Ectodermal cell (in vitro differentiated cells): ENCODE measurements at regions not wholly inside any gene's neighbourhood (a gene's known extent, or its start where the extent isn't known, plus 50 kb on each side); places are given as distances from the start of the nearest gene placed in this dataset.

Source experiments
- H3K27ac ChIP-seq: 2 replicates; pipeline ENCODE4 v1.7.0; 2013; ENCODE audit warnings: mild to moderate bottlenecking, low read depth, low read length; ENCODE audit not compliant: insufficient read depth, poor library complexity, severe bottlenecking
- H3K27me3 ChIP-seq: 2 replicates; pipeline ENCODE4 v1.7.0; 2013; ENCODE audit warnings: mild to moderate bottlenecking, low read length; ENCODE audit not compliant: insufficient read depth, control insufficient read depth, poor library complexity, severe bottlenecking
- H3K36me3 ChIP-seq: one replicate; pipeline ENCODE4 v1.7.0; 2013; ENCODE audit warnings: low read length; ENCODE audit not compliant: control insufficient read depth, insufficient read depth
- H3K4me1 ChIP-seq: one replicate; pipeline ENCODE4 v1.7.0; 2013; ENCODE audit warnings: low read length; ENCODE audit not compliant: control insufficient read depth, insufficient read depth
- H3K4me3 ChIP-seq: 2 replicates; pipeline ENCODE4 v1.7.0; 2013; ENCODE audit warnings: low read depth, low read length, control low read depth; ENCODE audit not compliant: insufficient read depth
- H3K9me3 ChIP-seq: 2 replicates; pipeline ENCODE4 v1.7.0; 2013; ENCODE audit warnings: mild to moderate bottlenecking, low read length, moderate library complexity; ENCODE audit not compliant: control insufficient read depth
- WGBS, 2 experiments: methylation state at CpG; one replicate each; pipeline ENCODE4 v1.1.7; 2013; ENCODE audit warnings: missing lambda C conversion rate in 2 of 2; 5-methylcytosine and 5-hydroxymethylcytosine counted together

DNA sequence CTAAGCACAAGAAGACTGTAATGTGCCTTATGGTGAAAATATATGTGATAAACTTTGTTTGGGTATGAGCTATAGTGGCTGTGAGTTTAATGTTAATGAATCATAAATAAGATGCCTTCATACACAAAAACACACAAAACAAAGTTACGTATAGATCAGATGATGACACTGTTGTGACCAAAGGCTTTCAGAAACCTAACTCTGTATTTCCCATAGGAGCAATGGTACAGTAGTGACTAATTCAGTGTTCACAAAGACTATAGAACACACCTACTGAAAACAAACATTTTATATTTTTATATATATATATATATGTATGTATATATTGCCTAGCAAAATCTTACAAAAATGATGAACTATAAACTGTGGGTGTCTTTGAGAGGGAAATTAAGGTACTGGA, 393.8 kb upstream of the DCN start:
- Histone ChIP-seq H3K9me3 (no peaks in the 10 kb centered on the region), H3K4me1 (peaks cover 4% of the 10 kb centered on the region), H3K27ac (no peak overlapping the region), H3K4me3 (no peak overlapping the region), H3K36me3 (no peaks in the 10 kb centered on the region), H3K27me3 (no peaks in the 10 kb centered on the region)
- 83% methylated on average over 1 of the region's 1 CpG; no CpG with 5 or more reads in 1 of the 2 experiments for WGBS, 2 experiments

GRCh38 chr12:91575630-91576029, 393.0 kb upstream of the DCN start:
- H3K27ac ChIP-seq: no peak overlapping the region
- 86% methylated on average over 1 of the region's 2 CpGs; no CpG with 5 or more reads in 1 of the 2 experiments for WGBS, 2 experiments

DNA sequence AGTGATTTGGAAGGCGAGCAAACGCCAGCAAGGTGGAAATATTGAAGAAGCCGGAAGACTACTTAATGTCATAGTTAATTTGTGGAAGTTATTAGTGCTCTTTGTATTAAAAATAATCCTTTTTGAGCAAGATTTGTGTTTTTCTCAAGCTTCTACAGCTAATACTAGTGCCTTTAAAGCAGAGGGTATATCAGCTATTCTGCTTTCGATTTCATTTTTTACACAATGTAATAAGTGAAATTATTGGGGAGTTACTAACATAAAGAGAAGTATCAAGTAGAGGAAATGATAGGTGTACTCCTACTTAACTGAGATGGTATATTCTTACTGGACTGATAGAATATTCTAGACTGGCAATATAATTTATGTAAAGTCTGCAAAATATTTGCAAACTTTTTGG, 392.4 kb upstream of the DCN start:
- Histone ChIP-seq H3K27ac (no peak overlapping the region), H3K4me3 (no peak overlapping the region), H3K4me1 (peaks cover 4% of the 10 kb centered on the region), H3K27me3 (no peaks in the 10 kb centered on the region), H3K36me3 (no peaks in the 10 kb centered on the region), H3K9me3 (no peaks in the 10 kb centered on the region)
- 92 to 98% methylated on average over 3 to 4 of the region's 4 CpGs for WGBS, 2 experiments

More at GRCh38 chr12:91575630-91576029, 393.0 kb upstream of the DCN start:
- Histone ChIP-seq H3K4me3 (no peak overlapping the region), H3K9me3 (no peaks in the 10 kb centered on the region), H3K4me1 (peaks cover 4% of the 10 kb centered on the region), H3K27me3 (no peaks in the 10 kb centered on the region), H3K36me3 (no peaks in the 10 kb centered on the region)

- Histone ChIP-seq H3K36me3 (no peaks in the 10 kb centered on the region), H3K4me3 (no peak overlapping the region), H3K9me3 (no peaks in the 10 kb centered on the region), H3K4me1 (peaks cover 4% of the 10 kb centered on the region), H3K27ac (no peak overlapping the region), H3K27me3 (no peaks in the 10 kb centered on the region)
- 81 to 93% methylated on average over 1 of the region's 1 CpG for WGBS, 2 experiments
Observed at GRCh38 chr12:91574391-91574790, 391.8 kb upstream of the DCN start.

GRCh38 chr12:91572869-91573268, 390.3 kb upstream of the DCN start:
- Histone ChIP-seq H3K27ac (no peak overlapping the region), H3K4me1 (peaks cover 4% of the 10 kb centered on the region), H3K4me3 (no peak overlapping the region), H3K36me3 (no peaks in the 10 kb centered on the region), H3K9me3 (no peaks in the 10 kb centered on the region), H3K27me3 (no peaks in the 10 kb centered on the region)
- 97 to 100% methylated on average over 3 of the region's 3 CpGs for WGBS, 2 experiments

- Histone ChIP-seq H3K4me1 (no peaks in the 10 kb centered on the region), H3K36me3 (no peaks in the 10 kb centered on the region)
Observed at GRCh38 chr12:91567100-91567485, 384.5 kb upstream of the DCN start.

DNA sequence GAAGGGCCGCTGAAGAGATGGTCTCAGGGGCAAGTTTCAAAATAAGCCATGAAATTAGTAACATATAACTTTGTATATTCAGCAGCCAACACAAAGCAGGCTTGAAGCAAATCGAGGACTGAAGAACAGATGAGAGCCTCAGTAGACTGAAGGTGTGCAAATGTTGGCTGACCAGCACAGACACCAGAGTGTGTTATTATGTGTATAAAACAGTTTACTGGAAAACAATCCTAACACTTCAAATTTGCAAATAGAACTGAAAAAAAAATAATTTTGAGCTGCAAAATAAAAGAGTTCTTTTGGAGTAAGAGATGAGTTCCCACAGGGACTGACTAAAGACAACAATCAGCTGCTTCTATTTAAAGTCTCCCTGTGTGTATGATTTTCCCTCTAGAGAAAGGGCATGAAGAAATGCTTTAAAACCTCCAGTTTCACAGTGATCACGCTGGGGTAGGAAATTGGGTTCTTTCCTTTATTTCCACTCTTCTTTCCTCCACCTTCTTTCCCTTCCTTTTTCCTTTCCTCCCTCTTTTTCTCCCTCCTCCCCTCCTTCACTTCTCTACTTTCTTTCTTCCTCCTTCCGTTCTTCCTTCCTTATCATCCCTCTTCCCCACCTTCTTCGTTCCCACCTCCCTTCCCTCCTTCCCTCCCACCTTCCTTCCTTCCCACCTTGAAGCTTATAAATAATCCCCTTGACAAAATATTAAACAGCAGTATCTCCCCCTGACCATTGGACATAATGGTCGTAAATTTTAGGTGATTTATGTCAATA, 383.9 kb upstream of the DCN start:
- H3K27me3 ChIP-seq: no peaks in the 10 kb centered on the region
- H3K4me3 ChIP-seq: no peak overlapping the region
- H3K9me3 ChIP-seq: no peaks in the 10 kb centered on the region
- no peaks in the 10 kb centered on the region for H3K4me1 ChIP-seq
- WGBS, 2 experiments: 90 to 93% methylated on average over 5 to 6 of the region's 6 CpGs
- H3K36me3 ChIP-seq: no peaks in the 10 kb centered on the region
- H3K27ac ChIP-seq: no peak overlapping the region

More at GRCh38 chr12:91567100-91567485, 384.5 kb upstream of the DCN start:
- H3K9me3 ChIP-seq: no peaks in the 10 kb centered on the region
- 76 to 92% methylated on average over 2 of the region's 2 CpGs for WGBS, 2 experiments
- H3K27me3 ChIP-seq: no peaks in the 10 kb centered on the region
- no peak overlapping the region for H3K27ac ChIP-seq
- H3K4me3 ChIP-seq: no peak overlapping the region

GRCh38 chr12:91565846-91566245, 383.2 kb upstream of the DCN start:
- 100% methylated on average over 1 of the region's 1 CpG; no CpG with 5 or more reads in 1 of the 2 experiments for WGBS, 2 experiments
- Histone ChIP-seq H3K9me3 (no peaks in the 10 kb centered on the region), H3K36me3 (no peaks in the 10 kb centered on the region), H3K4me3 (no peak overlapping the region), H3K27ac (no peak overlapping the region), H3K4me1 (no peaks in the 10 kb centered on the region), H3K27me3 (no peaks in the 10 kb centered on the region)

GRCh38 chr12:91565246-91565645, 382.6 kb upstream of the DCN start:
- no peaks in the 10 kb centered on the region for H3K4me1 ChIP-seq
- 82 to 84% methylated on average over 3 to 4 of the region's 4 CpGs for WGBS, 2 experiments
- no peaks in the 10 kb centered on the region for H3K36me3 ChIP-seq
- H3K9me3 ChIP-seq: no peaks in the 10 kb centered on the region
- no peak overlapping the region for H3K27ac ChIP-seq
- no peak overlapping the region for H3K4me3 ChIP-seq
- H3K27me3 ChIP-seq: no peaks in the 10 kb centered on the region

- H3K36me3 ChIP-seq: no peaks in the 10 kb centered on the region
- no peak overlapping the region for H3K27ac ChIP-seq
- WGBS, 2 experiments: 89 to 91% methylated on average over 3 to 4 of the region's 4 CpGs
- no peaks in the 10 kb centered on the region for H3K4me1 ChIP-seq
- H3K27me3 ChIP-seq: no peaks in the 10 kb centered on the region
- no peak overlapping the region for H3K4me3 ChIP-seq
- no peaks in the 10 kb centered on the region for H3K9me3 ChIP-seq
Observed at GRCh38 chr12:91563011-91563765, 380.6 kb upstream of the DCN start.
